ENCODE measurements at regions not wholly inside any gene's neighbourhood (a gene's known extent, or its start where the extent isn't known, plus 50 kb on each side); places are given as distances from the start of the nearest gene placed in this dataset.

GRCh38 chr15:67006083-67007065 lies 59.0 kb upstream of the SMAD3 start:
- 74% methylated on average over 5 of the region's 10 CpGs; no CpG with 5 or more reads in 1 of the 2 experiments for WGBS, 2 experiments (ENCODE audit: extremely low coverage in 2 of 2, insufficient read length in 1 of 2)
- POLR2A ChIA-PET (ENCODE audit: unreplicated experiment), result no interaction called here
- intact Hi-C loops (cut with micrococcal nuclease) (no loop called here), in situ Hi-C loops (cut with MboI; ENCODE audit: low sequenced_read_pairs) (no loop called here), dilution Hi-C loops (cut with HindIII; ENCODE audit: low sequenced_read_pairs, unreplicated experiment) (no loop called here)
- Histone ChIP-seq H3K4ac (ENCODE audit: low read depth, low read length) (no peak overlapping the region; the same call in 1 of the 2 replicates), H3K9me3 (ENCODE audit: control insufficient read depth, insufficient read depth, low read length) (no peaks in the 10 kb centered on the region), H3K18ac (ENCODE audit: low read depth, low read length) (no peak overlapping the region), H3K27me3 (ENCODE audit: control insufficient read depth, insufficient read depth, low read length) (no peaks in the 10 kb centered on the region), H2BK120ac (ENCODE audit: low read depth, low read length) (no peak overlapping the region), H2BK20ac (ENCODE audit: low read depth, low read length) (peak overlapping the region; percentile 40; the same call in 1 of the 2 replicates), H3K79me1 (ENCODE audit: low read depth in 1 of 2, low read length in 2 of 2) (no peaks in the 10 kb centered on the region), H2BK15ac (ENCODE audit: low read depth, low read length) (0 out of 3 replicates have a peak overlapping the region, but pooled peaks have one; percentile 61), H4K91ac (ENCODE audit: insufficient read depth, low read depth, low read length) (no peak overlapping the region), H3K9ac (ENCODE audit: low read depth, low read length) (no peak overlapping the region), H3K4me2 (ENCODE audit: low read depth, low read length) (no peak overlapping the region), H3K27ac (ENCODE audit: insufficient read depth, low read length) (no peak overlapping the region), H2BK5ac (ENCODE audit: low read depth, low read length, poor library complexity, severe bottlenecking) (no peak overlapping the region), H3K4me1 (ENCODE audit: control insufficient read depth, insufficient read depth, low read length) (peaks cover 7% of the 10 kb centered on the region), H4K8ac (ENCODE audit: low read depth in 2 of 2, low read length in 2 of 2) (no peak overlapping the region), H3K14ac (replicated peaks; ENCODE audit: low read depth, low read length) (no peak overlapping the region), H2AK9ac (replicated peaks; ENCODE audit: low read depth, low read length, poor library complexity) (no peak overlapping the region), H3K56ac (ENCODE audit: extremely low read depth, insufficient read depth, low read length) (no peak overlapping the region), H2AK5ac (ENCODE audit: low read depth, low read length) (no peak overlapping the region), H3K4me3 (ENCODE audit: insufficient read depth, low read depth, low read length) (no peak overlapping the region), H3K9me1 (ENCODE audit: insufficient read depth, low read length) (0 out of 2 replicates have a peak, but pooled peaks cover 4% of the 10 kb centered on the region), H3K36me3 (ENCODE audit: control insufficient read depth, insufficient read depth, low read length) (no peaks in the 10 kb centered on the region), H4K5ac (ENCODE audit: low read depth, low read length) (no peak overlapping the region), H3K23ac (ENCODE audit: low read depth, low read length) (no peak overlapping the region), H2AFZ (replicated peaks; ENCODE audit: low read length, poor library complexity) (peak overlapping the region; percentile 49), H4K20me1 (ENCODE audit: insufficient read depth, low read length) (no peaks in the 10 kb centered on the region)
- ATAC-seq (ENCODE audit: low read depth) (no peak; the same call in 1 of the 2 replicates), DNase-seq (peak; percentile 36)
- CTCF ChIA-PET, result no interaction called here
- TF ChIP-seq BHLHE40 (IDR thresholded peaks at IDR 0.05; ENCODE audit: low read depth, low read length) (no peak), CEBPB (IDR thresholded peaks at IDR 0.05; ENCODE audit: low read depth, low read length) (peak; percentile 57)
- no TSS peak for BruUV-seq (replicated peaks)
